Calu3 (cell line): ENCODE measurements at regions not wholly inside any gene's neighbourhood (a gene's known extent, or its start where the extent isn't known, plus 50 kb on each side); places are given as distances from the start of the nearest gene placed in this dataset.

Source experiments
- BruUV-seq: library from RNA; stranded (reverse); fragments of 400-500 nt; replicated peaks from 2 replicates; lab custom pipeline; 2021; lab: Mats Ljungman, UMichigan
- CTCF ChIA-PET: fragments of 300-600 bp; sonication (Branson Sonifier 250); formaldehyde crosslinking; loops from one replicate; lab custom pipeline; 2022; ENCODE audit warnings: antibody characterized with exemption; lab: Charles Lee
- DNase-seq: peaks from one replicate; pipeline ENCODE4 v3.0.0; 2022
- H3K27ac Mint-ChIP-seq: one replicate; pipeline ENCODE4 v1.8.0; 2022; ENCODE audit warnings: mixed read lengths; ENCODE audit not compliant: unreplicated experiment
- H3K27me3 Mint-ChIP-seq: one replicate; pipeline ENCODE4 v1.8.0; 2022; ENCODE audit warnings: mixed read lengths; ENCODE audit not compliant: unreplicated experiment
- H3K36me3 Mint-ChIP-seq: one replicate; pipeline ENCODE4 v1.8.0; 2022; ENCODE audit warnings: mild to moderate bottlenecking, moderate library complexity, mixed read lengths; ENCODE audit not compliant: insufficient read depth, unreplicated experiment
- H3K4me1 Mint-ChIP-seq: one replicate; pipeline ENCODE4 v1.8.0; 2022; ENCODE audit warnings: mild to moderate bottlenecking, low read depth, mixed read lengths; ENCODE audit not compliant: unreplicated experiment
- H3K4me3 Mint-ChIP-seq: one replicate; pipeline ENCODE4 v1.8.0; 2022; ENCODE audit warnings: mild to moderate bottlenecking, low read depth, moderate library complexity, mixed read lengths; ENCODE audit not compliant: unreplicated experiment
- H3K9me3 Mint-ChIP-seq: one replicate; pipeline ENCODE4 v1.8.0; 2022; ENCODE audit warnings: low read depth, mixed read lengths; ENCODE audit not compliant: unreplicated experiment
- CTCF ChIP-seq: fragments of 200-600 bp; IDR thresholded peaks from one replicate; pipeline ENCODE4 v1.8.0; 2022; ENCODE audit warnings: antibody characterized with exemption; ENCODE audit not compliant: unreplicated experiment
- intact Hi-C: fragments of 100-400 bp; cut with micrococcal nuclease; formaldehyde crosslinking; loops from one replicate; pipeline ENCODE4 v1.10.0; 2022; ENCODE audit not compliant: unreplicated experiment

DNA sequence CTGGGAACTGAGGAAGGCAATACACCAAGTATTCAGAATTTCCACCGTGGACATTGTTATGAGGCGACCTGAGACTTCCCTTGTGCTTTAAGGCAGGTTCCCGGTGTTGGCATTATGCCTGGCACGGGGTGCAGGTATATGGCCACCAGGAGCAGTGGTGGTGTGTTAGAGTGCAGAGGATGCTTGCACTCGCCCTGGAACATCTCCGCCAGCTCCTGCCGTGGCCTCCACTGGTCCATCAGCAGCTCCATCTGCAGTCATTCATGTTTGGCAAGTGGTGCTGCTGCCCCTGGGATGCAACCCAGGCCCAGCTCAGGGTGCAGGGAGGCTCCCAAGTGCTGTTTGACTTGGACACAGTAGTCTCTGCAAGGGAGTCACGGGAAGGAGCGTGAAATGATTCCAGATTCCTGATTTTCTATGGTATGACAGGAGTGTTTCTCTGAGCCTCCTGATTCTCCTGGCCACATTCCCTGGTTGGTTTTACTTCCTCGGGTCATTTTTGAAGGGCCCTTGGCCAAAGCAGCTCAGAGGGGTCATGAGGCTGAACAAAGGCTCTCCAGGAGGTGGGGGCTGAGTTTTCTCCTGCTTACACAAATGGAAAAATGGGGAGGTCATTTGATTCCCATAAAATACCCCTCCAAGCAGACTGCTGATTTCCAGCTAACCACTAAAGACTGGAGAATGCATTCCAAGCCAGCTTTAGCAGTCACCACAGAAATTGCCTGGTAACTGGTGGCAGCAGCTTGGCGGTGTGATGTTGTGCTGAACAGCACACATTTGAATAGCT, 60.4 kb upstream of the PSEN2 start:
- CTCF ChIA-PET, result no interaction called here
- H3K36me3 Mint-ChIP-seq, result peaks cover 3% of the 10 kb centered on the region
- DNase-seq, result no peak
- no peak overlapping the region for H3K4me3 Mint-ChIP-seq
- intact Hi-C loops, result loop anchor here (10.0 kb wide), 1 partner anchor 95 kb away; no protein-coding TSS in a partner anchor
- no peak for TF ChIP-seq CTCF
- no TSS peak for BruUV-seq
- no peak overlapping the region for H3K27ac Mint-ChIP-seq
- H3K4me1 Mint-ChIP-seq, result peaks cover 15% of the 10 kb centered on the region
- H3K27me3 Mint-ChIP-seq, result no peaks in the 10 kb centered on the region
- H3K9me3 Mint-ChIP-seq, result no peaks in the 10 kb centered on the region

GRCh38 chr1:226808501-226808900, 61.9 kb upstream of the PSEN2 start:
- DNase-seq, result no peak
- CTCF ChIA-PET, result no interaction called here
- no TSS peak for BruUV-seq
- no peaks in the 10 kb centered on the region for H3K36me3 Mint-ChIP-seq
- no peak overlapping the region for H3K4me3 Mint-ChIP-seq
- no peaks in the 10 kb centered on the region for H3K27me3 Mint-ChIP-seq
- H3K4me1 Mint-ChIP-seq, result peaks cover 9% of the 10 kb centered on the region
- intact Hi-C loops, result no loop called here
- no peaks in the 10 kb centered on the region for H3K9me3 Mint-ChIP-seq
- no peak overlapping the region for H3K27ac Mint-ChIP-seq
- no peak for TF ChIP-seq CTCF

DNA sequence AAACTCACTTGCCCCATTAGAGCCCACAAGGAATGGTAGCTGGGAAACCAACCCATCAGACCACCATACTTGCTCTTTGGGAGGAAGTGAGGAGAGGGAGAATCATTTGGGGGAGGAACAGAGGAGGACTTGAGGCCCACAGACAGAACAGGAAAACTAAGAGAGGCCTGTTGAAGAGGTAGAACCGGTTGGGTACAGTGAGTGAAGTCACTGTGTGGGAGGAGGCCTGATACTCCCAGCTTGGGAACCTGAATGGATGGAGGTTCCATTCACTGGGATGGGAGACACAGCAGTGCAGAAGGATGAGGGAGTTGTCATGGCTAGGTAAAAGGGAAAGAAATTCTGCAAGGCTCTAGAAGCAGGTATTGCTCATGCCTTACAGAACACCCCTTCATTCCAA, 63.4 kb upstream of the PSEN2 start:
- H3K27me3 Mint-ChIP-seq, result peaks cover 12% of the 10 kb centered on the region
- no peak for DNase-seq
- intact Hi-C loops, result no loop called here
- H3K27ac Mint-ChIP-seq, result no peak overlapping the region
- H3K4me1 Mint-ChIP-seq, result peaks cover 9% of the 10 kb centered on the region
- no TSS peak for BruUV-seq
- no peak for TF ChIP-seq CTCF
- H3K9me3 Mint-ChIP-seq, result no peaks in the 10 kb centered on the region
- H3K36me3 Mint-ChIP-seq, result no peaks in the 10 kb centered on the region
- CTCF ChIA-PET, result interaction anchor here (0.5 to 0.8 kb wide), 3 partner anchors 11 to 132 kb away, joined by 3 to 8 read pairs (median 6); no protein-coding TSS in a partner anchor
- no peak overlapping the region for H3K4me3 Mint-ChIP-seq

GRCh38 chr1:226804907-226805759, 65.3 kb upstream of the PSEN2 start:
- Mint-ChIP-seq H3K9me3 (no peaks in the 10 kb centered on the region), H3K27ac (no peak overlapping the region), H3K4me3 (no peak overlapping the region), H3K27me3 (peaks cover 28% of the 10 kb centered on the region), H3K4me1 (peaks cover 9% of the 10 kb centered on the region), H3K36me3 (no peaks in the 10 kb centered on the region)
- BruUV-seq, result no TSS peak
- no peak for TF ChIP-seq CTCF
- intact Hi-C loops, result no loop called here
- DNase-seq, result no peak
- CTCF ChIA-PET, result interaction anchor here (0.5 to 0.7 kb wide), 3 partner anchors 20 to 243 kb away, joined by 3 to 9 read pairs (median 7); no protein-coding TSS in a partner anchor
